ENCODE measurements at regions not wholly inside any gene's neighbourhood (a gene's known extent, or its start where the extent isn't known, plus 50 kb on each side); places are given as distances from the start of the nearest gene placed in this dataset.

- H4K20me1 ChIP-seq (ENCODE audit: insufficient read depth, low read length): no peaks in the 10 kb centered on the region
These were observed 198.6 kb downstream of the RNF152 start for GRCh38 chr18:61694236-61694635.

GRCh38 chr18:61690418-61691138 is 202.2 kb downstream of the RNF152 start:
- Histone ChIP-seq H3K9me3 (ENCODE audit: low read depth, low read length) (no peaks in the 10 kb centered on the region), H3K4me1 (ENCODE audit: insufficient read depth, low read length) (no peaks in the 10 kb centered on the region), H3K4me2 (ENCODE audit: insufficient read depth, low read length) (no peak overlapping the region), H3K27me3 (ENCODE audit: insufficient read depth, low read length) (no peaks in the 10 kb centered on the region), H3K36me3 (ENCODE audit: insufficient read depth, low read length) (no peaks in the 10 kb centered on the region), H4K20me1 (ENCODE audit: insufficient read depth, low read length) (no peaks in the 10 kb centered on the region), H3K4me3 (ENCODE audit: insufficient read depth, low read length) (no peak overlapping the region), H3K27ac (ENCODE audit: low read depth, low read length) (no peak overlapping the region), H3K79me2 (ENCODE audit: insufficient read depth, low read length) (no peaks in the 10 kb centered on the region), H2AFZ (ENCODE audit: low read length) (no peak overlapping the region)
- no peak for DNase-seq (ENCODE audit: insufficient read length, low spot score, missing footprints)
- TF ChIP-seq, protein P1, sequence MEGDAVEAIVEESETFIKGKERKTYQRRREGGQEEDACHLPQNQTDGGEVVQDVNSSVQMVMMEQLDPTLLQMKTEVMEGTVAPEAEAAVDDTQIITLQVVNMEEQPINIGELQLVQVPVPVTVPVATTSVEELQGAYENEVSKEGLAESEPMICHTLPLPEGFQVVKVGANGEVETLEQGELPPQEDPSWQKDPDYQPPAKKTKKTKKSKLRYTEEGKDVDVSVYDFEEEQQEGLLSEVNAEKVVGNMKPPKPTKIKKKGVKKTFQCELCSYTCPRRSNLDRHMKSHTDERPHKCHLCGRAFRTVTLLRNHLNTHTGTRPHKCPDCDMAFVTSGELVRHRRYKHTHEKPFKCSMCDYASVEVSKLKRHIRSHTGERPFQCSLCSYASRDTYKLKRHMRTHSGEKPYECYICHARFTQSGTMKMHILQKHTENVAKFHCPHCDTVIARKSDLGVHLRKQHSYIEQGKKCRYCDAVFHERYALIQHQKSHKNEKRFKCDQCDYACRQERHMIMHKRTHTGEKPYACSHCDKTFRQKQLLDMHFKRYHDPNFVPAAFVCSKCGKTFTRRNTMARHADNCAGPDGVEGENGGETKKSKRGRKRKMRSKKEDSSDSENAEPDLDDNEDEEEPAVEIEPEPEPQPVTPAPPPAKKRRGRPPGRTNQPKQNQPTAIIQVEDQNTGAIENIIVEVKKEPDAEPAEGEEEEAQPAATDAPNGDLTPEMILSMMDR (IDR thresholded peaks at IDR 0.05; ENCODE audit: extremely low read depth, low read depth, low read length): no peak

More at GRCh38 chr18:61694236-61694635, 198.6 kb downstream of the RNF152 start:
- no peaks in the 10 kb centered on the region for H3K9me3 ChIP-seq (ENCODE audit: low read depth, low read length)
- no peak overlapping the region for H3K4me3 ChIP-seq (ENCODE audit: insufficient read depth, low read length)
- H2AFZ ChIP-seq (ENCODE audit: low read length): no peak overlapping the region
- no peaks in the 10 kb centered on the region for H3K4me1 ChIP-seq (ENCODE audit: insufficient read depth, low read length)
- TF ChIP-seq, protein P1 (IDR thresholded peaks at IDR 0.05; ENCODE audit: extremely low read depth, low read depth, low read length): no peak
- no peaks in the 10 kb centered on the region for H3K27me3 ChIP-seq (ENCODE audit: insufficient read depth, low read length)
- H3K4me2 ChIP-seq (ENCODE audit: insufficient read depth, low read length): no peak overlapping the region
- H3K79me2 ChIP-seq (ENCODE audit: insufficient read depth, low read length): no peaks in the 10 kb centered on the region
- no peak for DNase-seq (ENCODE audit: insufficient read length, low spot score, missing footprints)
- no peaks in the 10 kb centered on the region for H3K36me3 ChIP-seq (ENCODE audit: insufficient read depth, low read length)
- H3K27ac ChIP-seq (ENCODE audit: low read depth, low read length): no peak overlapping the region

- DNase-seq (ENCODE audit: insufficient read length, low spot score, missing footprints): no peak
- Histone ChIP-seq H2AFZ (ENCODE audit: low read length) (no peak overlapping the region), H3K27ac (ENCODE audit: low read depth, low read length) (no peak overlapping the region)
These were observed 205.5 kb downstream of the RNF152 start for GRCh38 chr18:61687317-61687716.

GRCh38 chr18:61683856-61684255 is 209.0 kb downstream of the RNF152 start:
- no peaks in the 10 kb centered on the region for H3K27me3 ChIP-seq (ENCODE audit: insufficient read depth, low read length)
- no peak for DNase-seq (ENCODE audit: insufficient read length, low spot score, missing footprints)
- peaks cover 4% of the 10 kb centered on the region for H3K9me3 ChIP-seq (ENCODE audit: low read depth, low read length)
- H2AFZ ChIP-seq (ENCODE audit: low read length): no peak overlapping the region
- TF ChIP-seq, protein P1 (IDR thresholded peaks at IDR 0.05; ENCODE audit: extremely low read depth, low read depth, low read length): no peak
- H3K36me3 ChIP-seq (ENCODE audit: insufficient read depth, low read length): no peaks in the 10 kb centered on the region
- H3K79me2 ChIP-seq (ENCODE audit: insufficient read depth, low read length): no peaks in the 10 kb centered on the region
- no peak overlapping the region for H3K4me2 ChIP-seq (ENCODE audit: insufficient read depth, low read length)
- H3K4me3 ChIP-seq (ENCODE audit: insufficient read depth, low read length): no peak overlapping the region
- no peak overlapping the region for H3K27ac ChIP-seq (ENCODE audit: low read depth, low read length)
- no peaks in the 10 kb centered on the region for H3K4me1 ChIP-seq (ENCODE audit: insufficient read depth, low read length)
- H4K20me1 ChIP-seq (ENCODE audit: insufficient read depth, low read length): no peaks in the 10 kb centered on the region

More at GRCh38 chr18:61687317-61687716, 205.5 kb downstream of the RNF152 start:
- Histone ChIP-seq H3K4me1 (ENCODE audit: insufficient read depth, low read length) (no peaks in the 10 kb centered on the region), H3K4me2 (ENCODE audit: insufficient read depth, low read length) (no peak overlapping the region), H3K27me3 (ENCODE audit: insufficient read depth, low read length) (no peaks in the 10 kb centered on the region), H3K9me3 (ENCODE audit: low read depth, low read length) (no peaks in the 10 kb centered on the region), H3K4me3 (ENCODE audit: insufficient read depth, low read length) (no peak overlapping the region), H3K36me3 (ENCODE audit: insufficient read depth, low read length) (no peaks in the 10 kb centered on the region), H3K79me2 (ENCODE audit: insufficient read depth, low read length) (no peaks in the 10 kb centered on the region), H4K20me1 (ENCODE audit: insufficient read depth, low read length) (no peaks in the 10 kb centered on the region)
- TF ChIP-seq, protein P1 (IDR thresholded peaks at IDR 0.05; ENCODE audit: extremely low read depth, low read depth, low read length): no peak
